HepG2 (cell line): ENCODE measurements at regions not wholly inside any gene's neighbourhood (a gene's known extent, or its start where the extent isn't known, plus 50 kb on each side); places are given as distances from the start of the nearest gene placed in this dataset.

ENCODE experiments used
- BHLHE40 ChIP-seq: IDR thresholded peaks from 2 replicates; pipeline ENCODE4 v1.6.1; 2011; ENCODE audit warnings: low read length, improper control_type of control experiment
- CREB1 ChIP-seq, 2 experiments: fragments of 450-650 bp in 1 of 2; IDR thresholded peaks; 2 replicates each; pipeline ENCODE4 v1.6.1; 2016 to 2017; ENCODE audit warnings: control low read depth in 1 of 2, mild to moderate bottlenecking in 1 of 2, missing compliant biosample characterization in 1 of 2, missing genetic modification characterization in 1 of 2
- FOSL1 ChIP-seq: sonication (generic); formaldehyde crosslinking; IDR thresholded peaks from 2 replicates; pipeline ENCODE4 v1.9.0; 2021; ENCODE audit warnings: missing genetic modification reagents, borderline replicate concordance
- FOSL2 ChIP-seq: sonication (generic); formaldehyde crosslinking; IDR thresholded peaks from 2 replicates; pipeline ENCODE4 v1.4.0; 2020; ENCODE audit warnings: missing genetic modification reagents
- GTF3A ChIP-seq: sonication (generic); formaldehyde crosslinking; conservative IDR thresholded peaks from 2 replicates; pipeline ENCODE4 v1.4.0; 2020; ENCODE audit warnings: mild to moderate bottlenecking, missing genetic modification reagents
- JUNB ChIP-seq: sonication (generic); formaldehyde crosslinking; IDR thresholded peaks from 2 replicates; pipeline ENCODE4 v1.8.0; 2022; ENCODE audit warnings: missing genetic modification reagents, mild to moderate bottlenecking, borderline replicate concordance
- JUND ChIP-seq: sonication (generic); formaldehyde crosslinking; IDR thresholded peaks from 2 replicates; pipeline ENCODE4 v1.8.0; 2022; ENCODE audit warnings: mild to moderate bottlenecking, missing genetic modification reagents
- POLR2AphosphoS5 ChIP-seq: IDR thresholded peaks from 2 replicates; pipeline ENCODE4 v1.6.1; 2012; ENCODE audit warnings: low read depth, low read length
- RAD21 ChIP-seq: fragments of 450-650 bp; formaldehyde crosslinking; IDR thresholded peaks from 2 replicates; pipeline ENCODE4 v1.5.0; 2020; ENCODE audit warnings: mild to moderate bottlenecking
- RORA ChIP-seq: sonication (generic); formaldehyde crosslinking; IDR thresholded peaks from 2 replicates; pipeline ENCODE4 v1.5.0; 2020; ENCODE audit warnings: mild to moderate bottlenecking, missing genetic modification reagents, moderate library complexity
- TFE3 ChIP-seq: IDR thresholded peaks from 2 replicates; pipeline ENCODE4 v1.6.1; 2016
- ZFX ChIP-seq: sonication (generic); formaldehyde crosslinking; IDR thresholded peaks from 2 replicates; pipeline ENCODE4 v1.4.0; 2020; ENCODE audit warnings: mild to moderate bottlenecking, low read depth, missing genetic modification reagents, moderate library complexity
- ZNF3 ChIP-seq: IDR thresholded peaks from 2 replicates; pipeline ENCODE4 v1.7.0; 2017; ENCODE audit warnings: inconsistent platforms

- no peak for TF ChIP-seq FOSL2 (CRISPR knock-in tag)
- TF ChIP-seq RORA (CRISPR knock-in tag): no peak
- no peak for TF ChIP-seq JUND (CRISPR knock-in tag)
- TF ChIP-seq BHLHE40: no peak
- no peak for TF ChIP-seq CREB1 (IDR thresholded peaks at IDR 0.05)
- TF ChIP-seq CREB1 (CRISPR knock-in tag; IDR thresholded peaks at IDR 0.05): no peak
- TF ChIP-seq GTF3A (CRISPR knock-in tag): no peak
- TF ChIP-seq ZFX: no peak
- TF ChIP-seq FOSL1: no peak
- TF ChIP-seq TFE3: no peak
- no peak for TF ChIP-seq POLR2AphosphoS5
- TF ChIP-seq RAD21: no peak
- no peak for TF ChIP-seq ZNF3 (CRISPR knock-in tag)
- TF ChIP-seq JUNB (CRISPR knock-in tag): no peak
Observed at GRCh38 chr3:110391042-110391441, 680.6 kb upstream of the NECTIN3 start.
